ENCODE measurements at regions not wholly inside any gene's neighbourhood (a gene's known extent, or its start where the extent isn't known, plus 50 kb on each side); places are given as distances from the start of the nearest gene placed in this dataset.
"Not testable (repeated sequence)": the region's sequence is repeated elsewhere in the genome, so short reads cannot be mapped to it uniquely, and the experiment has no call there.

DNA sequence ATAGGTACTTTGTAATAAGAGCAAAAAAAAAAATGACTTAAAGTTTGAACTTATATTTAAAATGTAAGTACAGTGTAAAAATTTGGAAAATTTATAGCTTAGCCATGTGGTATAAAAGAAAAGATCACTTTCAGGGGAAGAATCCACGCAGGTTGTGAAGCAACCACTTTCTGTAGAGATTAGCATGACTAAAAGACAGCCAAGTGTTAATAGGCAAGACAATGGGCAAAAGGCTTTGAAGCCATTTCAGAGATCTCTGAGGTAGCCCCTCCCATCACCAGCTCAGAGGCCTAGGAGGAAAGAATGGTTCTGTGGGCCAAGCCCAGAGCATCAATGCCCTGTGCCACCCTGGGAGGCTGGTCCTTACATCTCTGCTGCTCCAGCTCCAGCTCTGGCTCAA lies 346.3 kb upstream of the CHD1 start:
- FAIRE-seq = no peak
- TF ChIP-seq POLR2A (IDR thresholded peaks at IDR 0.05; ENCODE audit: low read depth, low read length) = no peak
- DNase-seq (ENCODE audit: insufficient read length, low spot score) = no peak

DNA sequence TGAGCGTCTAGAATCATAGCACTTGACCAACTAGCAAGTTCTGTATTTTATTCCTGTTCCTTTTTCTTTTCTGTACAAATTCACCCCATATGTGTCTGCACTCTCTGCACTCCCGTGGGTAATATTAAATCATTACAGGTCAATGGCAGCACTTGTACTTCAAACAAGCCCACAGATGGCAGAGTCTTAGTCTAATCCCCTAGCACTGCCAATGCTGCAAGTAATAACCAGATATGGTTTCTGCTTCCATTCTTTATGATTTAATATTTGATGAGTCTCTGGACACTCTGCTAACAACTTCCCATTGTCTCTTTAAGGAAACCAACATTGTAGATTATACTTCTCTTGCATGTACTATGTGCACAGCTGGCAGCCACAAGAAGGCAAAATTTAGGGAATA lies 343.8 kb upstream of the CHD1 start:
- no peak for TF ChIP-seq POLR2A (IDR thresholded peaks at IDR 0.05; ENCODE audit: low read depth, low read length)
- DNase-seq (ENCODE audit: insufficient read length, low spot score) (no peak), FAIRE-seq (no peak)

DNA sequence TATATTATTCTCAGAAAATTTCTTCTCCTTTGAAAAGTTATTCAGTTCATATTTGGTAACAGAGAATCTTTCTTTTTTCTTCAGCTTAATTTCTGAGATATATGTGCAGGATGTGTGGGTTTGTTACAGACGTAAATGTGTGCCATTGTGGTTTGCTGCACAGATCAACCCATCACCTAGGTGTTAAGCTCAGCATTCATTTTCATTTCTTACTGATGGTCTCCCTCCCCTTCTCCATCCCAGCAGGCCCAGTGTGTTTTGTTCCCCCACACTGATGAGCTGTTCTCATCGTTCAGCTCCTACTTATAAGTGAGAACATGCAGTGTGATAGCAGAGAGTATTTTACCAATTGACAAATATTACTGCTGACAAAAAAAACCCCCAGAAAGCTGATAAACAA lies 330.0 kb upstream of the CHD1 start:
- no peak for FAIRE-seq

DNA sequence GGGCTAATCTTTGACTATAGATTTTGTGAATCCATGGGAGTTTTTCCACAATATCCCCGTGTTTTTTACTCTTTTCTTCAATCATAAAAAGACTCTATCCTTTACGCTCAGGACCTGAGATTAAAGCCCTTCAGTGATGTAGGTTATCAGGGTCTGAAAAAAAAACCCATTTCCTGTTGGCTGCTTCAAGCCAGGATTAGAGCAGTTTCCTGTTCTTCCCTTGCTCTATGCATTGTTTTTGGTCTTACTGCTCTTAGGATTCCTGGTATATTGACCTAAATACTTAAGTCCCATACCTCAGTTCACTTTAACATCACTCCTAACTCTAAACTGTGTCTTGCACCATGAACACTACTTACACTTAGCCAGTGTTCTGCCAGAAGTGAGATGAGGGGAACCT lies 319.3 kb upstream of the CHD1 start:
- FAIRE-seq (no peak), DNase-seq (ENCODE audit: insufficient read length, low spot score) (no peak)
- TF ChIP-seq POLR2A (IDR thresholded peaks at IDR 0.05; ENCODE audit: low read depth, low read length) = no peak

More for the DNA sequence above, 330.0 kb upstream of the CHD1 start:
- DNase-seq (ENCODE audit: insufficient read length, low spot score) = no peak
- TF ChIP-seq POLR2A (IDR thresholded peaks at IDR 0.05; ENCODE audit: low read depth, low read length) = no peak

DNA sequence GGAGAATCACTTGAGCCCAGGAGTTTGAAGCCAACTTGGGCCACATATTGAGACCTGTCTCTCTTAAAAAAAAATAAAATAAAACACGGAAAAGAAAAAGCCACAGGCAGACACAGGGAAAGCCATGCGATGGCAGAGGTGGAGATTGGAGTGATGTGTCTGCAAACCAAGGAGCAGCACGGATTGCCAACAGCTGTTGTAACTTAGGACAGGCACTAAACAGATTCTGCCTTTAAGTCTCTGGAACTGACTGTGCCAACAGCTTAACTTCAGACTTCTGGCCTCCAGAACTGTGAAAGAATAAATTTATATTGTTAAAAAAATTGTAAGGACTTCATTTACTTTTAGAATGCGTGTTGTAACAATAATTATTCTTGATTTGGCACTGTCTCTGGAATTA lies 318.5 kb upstream of the CHD1 start:
- DNase-seq (ENCODE audit: insufficient read length, low spot score) = no peak
- FAIRE-seq = no peak
- TF ChIP-seq POLR2A (IDR thresholded peaks at IDR 0.05; ENCODE audit: low read depth, low read length) = no peak

DNA sequence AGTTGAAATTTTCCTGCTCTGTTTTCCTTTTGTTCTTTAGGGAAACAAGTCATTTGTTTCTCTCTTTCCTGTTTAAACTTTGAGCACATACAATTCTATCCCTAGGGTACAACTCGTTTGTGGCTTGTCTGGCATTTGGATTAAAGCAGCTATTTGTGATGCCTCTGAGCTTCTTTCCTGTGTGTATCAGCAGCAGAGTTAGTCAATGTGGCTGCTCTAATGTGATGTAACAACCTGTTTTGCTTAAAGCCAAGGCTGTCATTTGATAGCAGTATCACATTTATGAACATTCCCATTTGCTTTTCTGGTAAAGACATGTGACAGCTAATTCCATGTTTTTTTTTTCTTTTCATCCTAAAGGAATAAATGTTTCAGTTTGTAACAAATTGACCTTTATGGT lies 314.3 kb upstream of the CHD1 start:
- DNase-seq (ENCODE audit: insufficient read length, low spot score) (no peak), FAIRE-seq (no peak)
- TF ChIP-seq POLR2A (IDR thresholded peaks at IDR 0.05; ENCODE audit: low read depth, low read length) = no peak

DNA sequence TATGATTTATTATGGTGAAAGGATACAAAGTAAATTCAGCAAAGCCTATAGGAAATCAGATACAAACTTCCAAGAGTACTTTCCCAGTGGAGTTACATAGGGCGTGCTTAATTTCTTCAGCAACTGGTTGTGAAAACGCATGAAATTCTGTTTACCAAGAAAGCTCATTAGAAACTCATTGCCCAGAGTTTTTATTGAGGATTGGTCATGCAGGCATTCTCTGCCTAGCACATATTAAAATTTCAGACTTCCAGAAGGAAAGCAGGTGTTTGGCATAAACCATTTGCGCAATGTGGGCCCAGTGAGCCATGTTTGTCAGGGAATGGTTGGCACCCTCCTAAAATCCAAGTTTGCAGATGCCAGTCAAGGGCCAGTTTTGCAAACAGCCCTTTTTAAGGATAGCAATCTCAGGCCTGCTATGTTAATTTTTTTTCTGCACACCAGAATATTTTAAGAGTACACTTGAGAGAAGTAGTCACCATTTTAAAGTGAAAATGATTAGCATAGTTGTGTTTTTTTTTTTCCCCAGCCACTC lies 311.1 kb upstream of the CHD1 start:
- FAIRE-seq = no peak
- TF ChIP-seq POLR2A (IDR thresholded peaks at IDR 0.05; ENCODE audit: low read depth, low read length) = no peak
- no peak for DNase-seq (ENCODE audit: insufficient read length, low spot score)

DNA sequence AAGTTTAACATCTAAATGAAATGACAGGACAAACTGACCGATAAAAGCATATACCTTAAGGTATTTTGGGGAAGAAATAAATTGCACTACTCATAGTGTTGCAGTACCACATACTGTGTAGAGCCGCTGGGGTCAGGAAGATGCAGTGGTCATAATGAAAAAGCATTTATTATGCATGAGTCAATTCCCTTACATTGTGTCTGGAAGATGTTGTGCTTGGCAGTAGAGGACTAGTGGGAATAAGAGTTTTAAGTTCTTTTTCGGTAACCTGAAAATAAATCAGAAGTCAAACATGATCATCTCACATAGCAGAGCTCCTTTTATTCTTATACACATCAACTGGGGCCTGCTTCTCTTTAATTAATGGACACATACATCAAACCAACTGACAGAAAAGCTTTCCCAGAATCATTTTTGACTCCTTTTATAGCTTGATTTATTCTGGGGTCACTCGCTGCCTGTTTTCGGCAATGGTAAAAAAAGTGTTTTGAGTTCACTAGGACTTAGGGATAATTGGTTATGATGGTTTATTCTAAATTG lies 262.5 kb upstream of the CHD1 start:
- TF ChIP-seq POLR2A (IDR thresholded peaks at IDR 0.05; ENCODE audit: low read depth, low read length) = no peak
- FAIRE-seq (peak; percentile 93), DNase-seq (ENCODE audit: insufficient read length, low spot score) (no peak)

DNA sequence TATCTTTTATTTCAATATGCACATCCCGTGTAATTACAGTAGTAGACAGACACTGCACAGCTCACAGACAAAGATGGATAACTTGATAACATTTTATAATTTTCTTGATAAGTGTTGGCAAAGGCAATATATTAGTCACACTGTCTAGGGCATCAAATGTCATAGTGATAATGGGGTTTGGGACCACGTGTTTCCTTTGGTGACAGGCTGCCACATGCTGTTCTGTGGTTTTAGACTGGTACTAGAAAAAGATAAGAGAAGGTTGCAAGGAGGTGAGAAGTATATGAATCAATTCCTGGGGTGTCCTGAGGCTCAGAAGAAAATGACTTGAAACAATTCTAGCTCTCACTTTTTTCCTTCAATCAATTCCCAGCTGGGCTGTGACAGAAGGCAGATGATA lies 258.8 kb upstream of the CHD1 start:
- FAIRE-seq (no peak), DNase-seq (ENCODE audit: insufficient read length, low spot score) (no peak)
- no peak for TF ChIP-seq POLR2A (IDR thresholded peaks at IDR 0.05; ENCODE audit: low read depth, low read length)

DNA sequence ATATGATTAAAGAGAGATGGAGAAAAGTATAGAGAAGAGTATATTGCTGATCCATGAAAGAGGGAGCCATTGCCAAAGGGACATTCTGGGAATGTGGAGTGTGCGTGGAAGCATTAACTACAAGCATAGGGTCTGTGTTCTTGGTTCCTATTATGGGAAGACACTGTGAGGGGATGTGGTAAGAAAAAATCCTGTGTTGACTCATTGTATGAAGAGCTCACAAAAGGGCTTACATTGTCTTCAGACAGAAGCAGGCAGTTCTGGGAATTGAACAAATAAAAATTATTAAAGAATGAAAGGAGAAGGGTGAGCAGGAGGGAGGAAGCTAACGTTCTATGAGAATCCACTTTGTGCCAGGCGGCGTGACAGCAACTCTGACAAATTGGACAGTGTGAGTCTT lies 250.4 kb upstream of the CHD1 start:
- DNase-seq (ENCODE audit: insufficient read length, low spot score) (no peak), FAIRE-seq (no peak)
- TF ChIP-seq POLR2A (IDR thresholded peaks at IDR 0.05; ENCODE audit: low read depth, low read length) = no peak

DNA sequence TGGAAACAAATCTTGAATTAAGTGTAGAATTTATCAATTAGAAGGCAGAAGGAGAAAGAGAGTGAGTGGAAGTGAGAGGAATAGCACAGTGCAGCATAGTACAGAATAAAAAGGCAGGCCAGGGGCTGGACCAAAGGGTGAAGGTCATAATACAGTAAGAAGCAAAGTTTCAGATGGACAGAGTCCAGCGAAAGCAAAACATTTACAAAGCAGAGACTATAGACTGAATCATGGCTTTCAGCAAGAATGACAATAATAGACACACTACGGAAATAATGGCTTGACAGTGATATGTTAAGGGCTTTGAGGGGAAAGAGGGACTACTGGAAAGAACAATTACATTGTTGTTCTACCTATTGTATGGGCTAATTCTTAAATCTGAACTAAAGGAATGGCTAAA lies 249.0 kb upstream of the CHD1 start:
- FAIRE-seq (no peak), DNase-seq (ENCODE audit: insufficient read length, low spot score) (no peak)
- no peak for TF ChIP-seq POLR2A (IDR thresholded peaks at IDR 0.05; ENCODE audit: low read depth, low read length)

DNA sequence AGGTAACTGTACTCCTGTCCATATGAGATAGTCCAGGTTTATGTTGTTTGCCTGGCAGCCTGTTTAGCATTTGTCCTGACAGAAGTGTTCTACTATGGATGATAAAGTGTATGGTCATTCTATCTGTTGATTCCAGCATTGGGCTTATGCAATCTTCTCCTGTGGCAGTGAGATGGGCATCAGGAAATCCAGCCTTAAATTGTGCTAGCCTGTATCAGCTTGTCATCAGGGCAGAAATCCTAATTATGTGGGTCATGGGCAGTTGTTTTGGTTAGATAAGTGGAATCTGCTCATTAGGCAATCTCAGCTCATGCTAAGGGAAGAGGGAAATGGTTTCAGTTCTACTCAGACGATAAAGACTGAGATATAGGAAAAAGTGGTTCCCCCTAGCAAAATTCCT lies 247.4 kb upstream of the CHD1 start:
- TF ChIP-seq POLR2A (IDR thresholded peaks at IDR 0.05; ENCODE audit: low read depth, low read length) = no peak
- no peak for DNase-seq (ENCODE audit: insufficient read length, low spot score)
- no peak for FAIRE-seq

DNA sequence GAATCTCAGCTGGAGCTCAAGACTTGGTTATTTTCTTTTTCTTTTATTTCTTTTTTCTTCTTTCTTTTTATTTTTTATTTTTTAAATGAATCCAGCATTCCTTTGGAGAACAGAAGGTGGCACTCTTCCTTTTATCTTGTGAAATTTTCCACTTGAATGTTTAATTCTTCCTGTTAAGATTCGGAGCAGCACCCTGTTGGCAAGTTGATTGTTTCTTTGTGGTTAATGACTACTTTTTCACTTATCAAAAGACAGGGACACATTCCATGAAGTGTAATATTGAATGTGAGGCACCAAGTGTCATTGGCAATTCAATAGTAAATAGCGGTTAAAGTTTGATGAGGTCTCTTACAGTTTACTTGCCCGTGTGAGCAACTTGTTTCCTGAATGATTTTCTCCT lies 240.5 kb upstream of the CHD1 start:
- no peak for DNase-seq (ENCODE audit: insufficient read length, low spot score)
- no peak for FAIRE-seq
- TF ChIP-seq POLR2A (IDR thresholded peaks at IDR 0.05; ENCODE audit: low read depth, low read length) = no peak

DNA sequence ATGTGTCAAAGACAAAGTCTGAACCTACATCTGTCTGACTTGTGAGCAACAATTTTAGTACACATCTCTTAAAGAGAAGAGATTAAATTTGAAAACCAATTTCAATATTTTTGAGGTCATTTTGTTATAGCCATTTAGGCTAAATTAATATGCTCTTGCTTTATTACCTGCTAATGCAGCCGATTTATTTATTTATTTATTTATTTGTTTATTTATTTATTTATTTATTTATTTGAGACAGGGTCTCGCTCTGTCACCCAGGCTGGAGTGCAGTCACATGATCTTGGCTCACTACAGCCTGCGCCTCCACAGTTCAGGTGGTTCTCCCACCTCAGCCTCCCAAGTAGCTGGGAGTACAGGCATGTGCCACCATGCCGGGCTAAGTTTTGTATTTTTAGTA lies 232.7 kb upstream of the CHD1 start:
- not testable (repeated sequence) for FAIRE-seq; DNase-seq (ENCODE audit: insufficient read length, low spot score)

DNA sequence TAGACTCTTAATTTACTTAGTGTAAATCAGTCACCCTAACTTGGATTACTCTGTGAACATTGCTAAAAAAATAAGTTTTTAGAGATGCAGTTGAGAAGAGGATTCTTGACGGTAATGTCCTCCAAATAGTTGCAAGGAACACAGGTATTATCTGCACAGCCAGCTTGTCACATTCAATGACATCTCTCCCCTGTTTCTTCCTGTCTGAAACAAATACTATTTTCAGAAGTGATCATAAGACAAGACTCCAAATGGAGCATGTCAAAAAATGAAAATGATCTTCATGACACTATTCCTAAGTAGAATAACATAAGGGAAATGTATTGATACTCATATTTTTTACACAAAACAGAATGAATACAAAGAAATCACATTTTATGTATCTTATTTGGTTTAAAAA lies 227.9 kb upstream of the CHD1 start:
- TF ChIP-seq POLR2A (IDR thresholded peaks at IDR 0.05; ENCODE audit: low read depth, low read length) = no peak
- FAIRE-seq = no peak
- no peak for DNase-seq (ENCODE audit: insufficient read length, low spot score)

DNA sequence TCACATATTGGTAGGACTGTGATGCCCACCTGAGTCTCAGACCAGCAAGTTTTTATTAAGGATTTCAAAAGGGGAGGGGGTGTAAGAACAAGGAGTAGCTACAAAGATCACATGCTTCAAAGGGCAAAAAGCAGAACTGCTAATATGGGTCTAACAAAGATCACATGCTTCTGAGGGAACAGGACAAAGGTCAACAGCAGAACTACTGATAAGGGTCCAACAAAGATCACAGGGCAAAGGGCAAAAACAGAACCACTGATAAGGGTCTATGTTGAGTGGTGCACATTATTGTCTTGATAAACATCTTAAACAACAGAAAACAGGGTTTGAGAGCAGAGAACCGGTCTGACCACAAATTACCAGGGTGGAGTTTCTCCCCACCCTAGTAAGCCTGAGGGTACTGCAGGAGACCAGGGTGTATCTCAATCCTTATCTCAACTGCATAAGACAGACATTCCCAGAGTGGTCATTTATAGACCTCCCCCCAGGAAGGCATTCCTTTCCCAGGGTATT lies 214.5 kb upstream of the CHD1 start:
- not testable (repeated sequence) for FAIRE-seq; DNase-seq (ENCODE audit: insufficient read length, low spot score)

Measured in H54 (cell line).